ENCODE measurements at regions not wholly inside any gene's neighbourhood (a gene's known extent, or its start where the extent isn't known, plus 50 kb on each side); places are given as distances from the start of the nearest gene placed in this dataset.
"Not testable (repeated sequence)": the region's sequence is repeated elsewhere in the genome, so short reads cannot be mapped to it uniquely, and the experiment has no call there.

GRCh38 chr18:22560275-22560610 lies 142.5 kb upstream of the CTAGE1 start:
- in situ Hi-C loops (cut with MboI; ENCODE audit: low sequenced_read_pairs) = loop anchor here (25.0 kb wide), 2 partner anchors 373 to 573 kb away; no protein-coding TSS in a partner anchor

GRCh38 chr18:22560797-22561196 lies 143.1 kb upstream of the CTAGE1 start:
- in situ Hi-C loops (cut with MboI; ENCODE audit: low sequenced_read_pairs) = loop anchor here (25.0 kb wide), 2 partner anchors 373 to 573 kb away; no protein-coding TSS in a partner anchor

DNA sequence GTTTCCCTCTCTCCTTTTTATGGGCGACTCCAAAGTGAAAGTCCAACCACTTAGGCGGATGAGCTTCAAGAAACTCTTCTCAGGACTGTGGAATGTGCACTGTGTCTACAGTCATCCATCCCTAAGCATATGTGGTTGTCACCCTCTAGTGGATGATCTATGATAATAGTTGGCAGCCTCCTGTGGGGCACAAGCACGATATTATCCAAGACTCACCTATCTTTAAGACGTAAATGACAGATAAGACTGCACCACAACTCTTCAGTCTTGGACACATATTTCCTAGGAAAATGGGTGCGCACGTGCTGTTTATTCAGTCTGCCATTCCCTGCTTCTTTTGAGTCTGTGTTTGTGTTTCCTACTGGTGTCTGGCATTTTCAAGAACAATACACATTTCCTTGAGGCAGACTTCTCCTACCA lies 145.5 kb upstream of the CTAGE1 start:
- in situ Hi-C loops (cut with MboI; ENCODE audit: low sequenced_read_pairs) = loop anchor here (25.0 kb wide), 2 partner anchors 376 to 576 kb away; no protein-coding TSS in a partner anchor

- in situ Hi-C loops (cut with MboI; ENCODE audit: low sequenced_read_pairs) = loop anchor here (25.0 kb wide), 2 partner anchors 377 to 577 kb away; no protein-coding TSS in a partner anchor
These were observed 146.3 kb upstream of the CTAGE1 start for GRCh38 chr18:22564036-22564435.

DNA sequence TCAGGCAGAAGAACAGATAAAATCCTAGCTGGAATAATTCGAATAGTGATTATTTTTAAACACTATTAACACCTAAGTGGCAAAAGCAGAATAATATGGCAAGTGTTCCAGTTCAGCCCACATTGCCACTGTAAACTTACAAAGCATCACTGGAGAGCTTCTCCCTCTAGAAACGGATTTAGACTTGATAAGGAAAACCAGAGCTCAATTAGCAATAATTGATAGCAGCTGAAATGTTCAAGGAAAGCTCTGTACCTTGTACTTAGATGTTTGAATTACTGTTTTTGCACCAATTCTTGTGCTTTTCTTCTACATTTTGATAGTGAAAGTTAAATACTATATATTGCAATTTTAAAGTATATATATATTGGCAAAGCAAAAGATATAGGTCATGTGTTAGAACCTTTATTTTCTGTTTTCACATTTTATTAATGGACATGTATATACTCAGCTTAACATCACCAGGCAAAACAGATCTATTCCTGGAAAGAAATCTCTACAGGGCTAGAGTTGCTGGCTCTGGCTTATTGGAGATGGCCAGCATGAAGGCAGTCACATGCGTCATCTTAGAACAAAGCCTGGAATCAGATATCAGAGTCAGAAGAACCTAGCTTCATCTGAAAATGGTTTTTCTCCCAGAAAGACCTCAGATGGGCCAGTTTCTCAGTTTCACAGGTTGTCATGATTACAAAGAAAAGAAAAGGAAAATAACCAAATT lies 149.1 kb upstream of the CTAGE1 start:
- in situ Hi-C loops (cut with MboI; ENCODE audit: low sequenced_read_pairs) = loop anchor here (25.0 kb wide), 2 partner anchors 380 to 580 kb away; no protein-coding TSS in a partner anchor

GRCh38 chr18:22567794-22568193 lies 150.1 kb upstream of the CTAGE1 start:
- in situ Hi-C loops (cut with MboI; ENCODE audit: low sequenced_read_pairs) = loop anchor here (25.0 kb wide), 2 partner anchors 380 to 580 kb away; no protein-coding TSS in a partner anchor

GRCh38 chr18:22570492-22570891 lies 152.8 kb upstream of the CTAGE1 start:
- in situ Hi-C loops (cut with MboI; ENCODE audit: low sequenced_read_pairs) = loop anchor here (25.0 kb wide), 2 partner anchors 383 to 583 kb away; no protein-coding TSS in a partner anchor

DNA sequence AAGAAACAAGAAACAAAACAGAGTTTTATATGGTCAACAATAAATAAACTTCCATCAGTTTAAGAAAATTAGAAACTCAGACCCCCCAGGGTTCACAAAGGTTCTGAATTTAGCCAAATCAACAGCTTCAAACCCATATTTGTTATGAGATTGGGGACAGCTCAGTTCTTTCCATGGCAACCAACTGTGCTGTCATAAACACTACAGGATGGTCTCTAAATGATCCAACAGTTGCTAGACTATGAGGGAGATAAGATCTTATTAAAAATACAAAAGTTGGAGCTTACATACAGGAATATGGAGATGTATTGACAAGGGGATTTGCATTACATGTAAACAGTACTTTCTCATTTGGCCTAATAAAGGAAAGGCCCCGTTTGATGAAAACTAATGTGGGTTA lies 154.6 kb upstream of the CTAGE1 start:
- in situ Hi-C loops (cut with MboI; ENCODE audit: low sequenced_read_pairs) = loop anchor here (25.0 kb wide), 2 partner anchors 385 to 585 kb away; no protein-coding TSS in a partner anchor

GRCh38 chr18:22579271-22579670 lies 161.6 kb upstream of the CTAGE1 start:
- in situ Hi-C loops (cut with MboI; ENCODE audit: low sequenced_read_pairs) = no loop called here

DNA sequence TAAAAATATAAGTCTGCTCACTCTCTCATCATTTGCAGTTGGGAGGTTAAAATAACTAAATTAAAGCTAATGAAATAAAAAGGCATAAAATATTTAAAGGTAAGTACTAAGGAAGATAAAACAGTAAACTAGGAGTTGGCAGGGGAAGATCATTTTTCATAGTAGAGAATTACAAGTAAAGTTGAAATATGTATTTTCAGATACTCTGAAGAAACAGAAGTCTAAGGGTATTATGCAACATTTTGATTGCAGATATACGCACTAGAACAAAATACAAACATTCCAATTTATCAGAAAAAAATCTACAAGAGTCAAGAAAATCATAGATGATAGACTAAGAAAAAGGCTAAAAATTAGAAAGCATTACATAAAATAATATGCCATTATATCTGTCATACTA lies 167.6 kb upstream of the CTAGE1 start:
- in situ Hi-C loops (cut with MboI; ENCODE audit: low sequenced_read_pairs) = no loop called here

GRCh38 chr18:22585821-22586220 lies 168.1 kb upstream of the CTAGE1 start:
- in situ Hi-C loops (cut with MboI; ENCODE audit: low sequenced_read_pairs) = no loop called here

DNA sequence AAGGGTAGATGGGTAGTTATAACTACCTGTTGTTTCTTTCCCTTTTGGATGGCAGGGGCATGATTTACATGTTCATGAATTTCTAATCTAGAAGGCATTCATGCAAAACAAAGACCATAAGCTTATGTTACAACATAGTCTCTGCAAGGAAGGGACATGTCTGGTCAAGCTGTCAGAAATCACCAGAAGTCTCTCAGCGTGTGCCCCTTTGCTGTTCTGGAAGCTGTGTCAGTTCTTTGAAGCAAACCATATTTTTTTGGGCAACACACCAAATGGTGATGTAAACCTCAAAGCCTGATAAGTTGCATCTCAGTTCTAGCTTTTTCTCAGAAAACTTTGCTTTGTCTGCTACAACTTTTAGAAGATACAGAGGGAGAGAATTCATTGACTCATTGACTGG lies 173.5 kb upstream of the CTAGE1 start:
- in situ Hi-C loops (cut with MboI; ENCODE audit: low sequenced_read_pairs) = no loop called here

GRCh38 chr18:22594155-22594690 lies 176.5 kb upstream of the CTAGE1 start:
- in situ Hi-C loops (cut with MboI; ENCODE audit: low sequenced_read_pairs) = no loop called here

DNA sequence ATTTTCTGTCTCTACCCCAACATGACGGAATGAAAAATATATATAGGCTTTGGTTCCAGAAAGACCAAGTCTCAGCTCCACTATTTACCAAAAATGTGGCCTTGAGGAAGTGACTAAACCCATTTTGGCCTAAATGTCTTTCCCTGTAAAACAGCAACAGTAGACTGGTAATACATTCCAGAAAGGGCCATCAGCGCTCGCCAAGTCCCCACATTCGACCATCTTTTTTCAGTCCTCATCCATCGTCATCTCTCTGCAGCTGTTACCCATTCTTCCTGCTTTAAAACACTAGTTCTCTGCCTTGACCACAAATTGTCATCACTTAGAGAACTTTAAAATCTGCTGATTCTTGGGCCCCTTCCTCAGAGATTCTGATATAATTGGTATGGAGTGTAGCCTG lies 183.8 kb upstream of the CTAGE1 start:
- in situ Hi-C loops (cut with MboI; ENCODE audit: low sequenced_read_pairs) = no loop called here

DNA sequence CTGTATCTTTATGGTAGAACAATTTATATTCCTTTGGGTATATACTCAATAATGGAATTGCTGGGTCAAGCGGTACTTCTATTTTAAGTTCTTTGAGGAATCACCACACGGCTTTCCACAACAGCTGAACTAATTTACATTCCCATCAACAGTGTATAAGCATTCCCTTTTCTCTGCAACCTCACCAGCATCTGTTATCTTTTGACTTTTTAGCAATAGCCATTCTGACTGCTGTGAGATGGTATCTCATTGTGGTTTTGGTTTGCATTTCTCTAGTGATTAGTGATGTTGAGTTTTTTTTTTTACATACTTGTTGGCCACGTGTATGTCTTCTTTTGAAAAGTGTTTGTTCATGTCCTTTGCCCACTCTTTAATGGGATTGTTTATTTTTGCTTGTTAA lies 184.7 kb upstream of the CTAGE1 start:
- in situ Hi-C loops (cut with MboI; ENCODE audit: low sequenced_read_pairs) = not testable (repeated sequence)

DNA sequence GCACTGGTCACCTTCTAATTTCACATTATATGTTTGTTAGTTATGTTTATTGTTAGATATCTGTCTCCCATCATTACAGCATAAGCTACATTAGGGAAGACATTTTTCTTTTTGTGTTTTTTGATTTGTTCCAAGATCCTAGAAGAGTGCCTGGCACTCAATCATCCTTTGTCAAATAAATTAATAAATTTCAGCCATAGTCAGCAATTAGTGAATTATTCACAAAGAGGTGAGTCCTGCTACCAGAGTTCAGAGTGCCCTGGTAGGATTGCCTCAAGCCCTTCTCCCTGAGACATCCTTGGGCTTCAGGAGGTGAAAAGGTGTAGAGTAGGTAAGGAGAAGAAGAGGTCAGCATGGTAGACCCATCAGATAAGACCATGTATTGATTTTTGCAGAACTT lies 186.2 kb upstream of the CTAGE1 start:
- in situ Hi-C loops (cut with MboI; ENCODE audit: low sequenced_read_pairs) = no loop called here

DNA sequence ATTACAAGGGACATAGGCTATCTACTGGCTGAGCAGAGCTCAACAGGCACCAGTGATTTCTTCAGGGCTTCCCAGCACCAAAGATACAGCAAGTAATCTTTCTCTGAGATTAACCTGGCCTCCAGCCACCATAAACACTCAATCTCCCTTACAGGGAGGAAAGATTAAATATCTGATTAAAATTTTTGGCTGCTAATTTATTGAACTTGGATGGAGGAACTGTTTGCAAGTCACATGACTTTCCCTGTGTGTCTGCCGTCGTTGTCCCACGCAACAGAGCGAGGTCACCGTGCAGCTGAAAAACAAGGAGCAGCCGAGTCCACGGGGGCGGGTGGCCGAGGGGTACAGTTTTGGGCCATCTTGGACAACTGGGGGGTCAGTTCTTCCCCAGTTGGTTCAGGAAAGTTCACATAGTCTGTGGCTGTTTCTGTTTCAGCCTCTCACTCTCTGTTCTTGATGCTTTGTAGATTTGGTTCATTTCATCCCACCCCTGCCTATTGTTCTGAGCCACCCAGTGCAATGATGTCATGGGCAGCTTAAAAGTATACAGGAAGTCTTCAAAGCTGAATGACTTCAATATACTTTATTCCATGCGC lies 186.8 kb upstream of the CTAGE1 start:
- in situ Hi-C loops (cut with MboI; ENCODE audit: low sequenced_read_pairs) = no loop called here

- in situ Hi-C loops (cut with MboI; ENCODE audit: low sequenced_read_pairs) = no loop called here
These were observed 187.3 kb upstream of the CTAGE1 start for GRCh38 chr18:22604986-22605421.

DNA sequence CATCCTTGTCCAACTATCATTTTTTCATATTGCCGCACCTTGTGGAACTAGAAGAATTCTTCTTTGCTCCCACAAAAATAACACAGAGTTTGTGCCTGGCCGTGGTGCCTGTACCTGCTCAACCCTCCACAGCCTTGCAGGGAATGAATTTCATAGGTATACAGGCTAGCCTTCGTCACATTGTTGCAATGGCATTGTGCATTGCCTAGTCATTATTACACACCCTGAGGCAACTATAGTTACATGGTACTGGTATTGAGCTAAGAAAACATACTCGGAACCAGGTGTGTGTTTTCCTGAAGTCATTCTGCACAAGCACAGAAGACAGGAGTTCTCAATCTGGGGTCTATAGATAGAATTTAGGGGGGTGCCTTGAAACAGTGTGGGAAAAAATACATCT lies 188.0 kb upstream of the CTAGE1 start:
- in situ Hi-C loops (cut with MboI; ENCODE audit: low sequenced_read_pairs) = no loop called here

DNA sequence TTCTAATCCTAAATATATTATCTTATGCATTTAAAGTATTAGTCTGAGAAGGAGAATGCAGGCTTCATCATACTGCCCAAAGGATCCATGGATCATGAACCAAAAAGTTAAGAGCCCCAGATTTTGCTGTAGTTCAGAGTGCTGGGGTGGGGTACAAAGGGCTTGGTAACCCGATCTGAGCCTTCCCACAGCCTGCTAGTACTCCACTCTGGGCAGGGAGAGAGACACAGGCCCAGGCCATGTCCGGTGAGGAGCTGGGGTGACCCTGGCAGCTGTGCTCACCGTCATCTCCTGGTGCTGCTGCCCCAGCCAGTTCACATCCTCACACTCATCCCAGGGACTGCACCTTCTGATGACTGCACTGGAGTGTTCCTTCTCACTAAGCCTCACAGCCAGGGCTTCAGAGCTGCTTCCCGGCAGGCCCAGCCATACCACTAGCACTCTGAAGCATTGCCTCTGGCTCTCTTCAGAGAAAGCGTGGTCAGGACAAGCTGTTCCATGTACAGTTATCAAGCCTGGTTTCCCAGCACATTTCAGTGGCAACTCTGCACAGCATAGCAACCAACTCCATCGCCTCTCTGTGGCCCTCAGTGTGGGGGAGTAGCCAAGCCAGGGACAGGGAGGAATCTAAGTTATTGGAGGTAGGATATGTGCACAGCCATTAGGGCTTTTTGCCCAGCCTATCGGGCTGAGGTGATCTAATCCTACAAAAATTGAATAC lies 189.0 kb upstream of the CTAGE1 start:
- in situ Hi-C loops (cut with MboI; ENCODE audit: low sequenced_read_pairs) = no loop called here

DNA sequence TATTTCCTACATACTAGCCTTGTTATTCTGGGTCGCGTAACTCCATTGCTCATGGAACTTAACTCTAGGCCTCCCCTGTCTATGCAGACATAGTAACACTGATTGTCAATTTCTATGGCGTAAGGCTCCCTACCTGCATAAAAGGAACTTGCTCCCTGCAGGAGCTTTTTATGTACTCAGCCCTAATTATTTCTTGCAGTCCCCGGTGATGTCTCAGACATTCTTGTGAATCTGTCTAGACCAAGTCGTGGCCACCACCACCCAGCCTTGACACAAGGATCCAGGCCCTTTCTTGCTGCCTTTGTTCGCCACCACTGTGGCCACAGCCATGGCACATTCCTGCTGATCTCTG lies 189.5 kb upstream of the CTAGE1 start:
- in situ Hi-C loops (cut with MboI; ENCODE audit: low sequenced_read_pairs) = no loop called here
